HEK293T (cell line): ENCODE measurements at regions not wholly inside any gene's neighbourhood (a gene's known extent, or its start where the extent isn't known, plus 50 kb on each side); places are given as distances from the start of the nearest gene placed in this dataset.

Experiments used
- CTCF ChIA-PET: fragments of 350-600 bp; formaldehyde crosslinking; extraction: SDS; loops from one replicate; lab custom pipeline; 2021; ENCODE audit warnings: antibody characterized with exemption, inconsistent platforms; lab: Yijun Ruan, JAX
- POLR2A ChIA-PET: fragments of 350-600 bp; formaldehyde crosslinking; extraction: SDS; loops from one replicate; lab custom pipeline; 2020; ENCODE audit warnings: antibody characterized with exemption, inconsistent platforms; lab: Yijun Ruan, JAX
- DNase-seq: peaks from one replicate; pipeline ENCODE4 v3.0.0; 2012; ENCODE audit warnings: mixed read lengths; ENCODE audit errors: extremely low spot score
- ARNT ChIP-seq: fragments of 450-650 bp; IDR thresholded peaks from 2 replicates; pipeline ENCODE4 v1.6.1; 2017; ENCODE audit warnings: mild to moderate bottlenecking
- BHLHE40 ChIP-seq: fragments of 450-650 bp; IDR thresholded peaks from 2 replicates; pipeline ENCODE4 v1.6.1; 2016; ENCODE audit warnings: mild to moderate bottlenecking, moderate library complexity, borderline replicate concordance
- CTBP1 ChIP-seq: fragments of 450-650 bp; IDR thresholded peaks from 2 replicates; pipeline ENCODE4 v1.6.1; 2016; ENCODE audit warnings: borderline replicate concordance
- ELF4 ChIP-seq: fragments of 450-650 bp; IDR thresholded peaks from 2 replicates; pipeline ENCODE4 v1.6.1; 2017; ENCODE audit warnings: antibody characterized with exemption
- FOXA1 ChIP-seq: fragments of 450-650 bp; IDR thresholded peaks from 2 replicates; pipeline ENCODE4 v1.6.1; 2016; ENCODE audit warnings: mild to moderate bottlenecking
- FOXK2 ChIP-seq: fragments of 450-650 bp; IDR thresholded peaks from 2 replicates; pipeline ENCODE4 v1.6.1; 2016; ENCODE audit warnings: mild to moderate bottlenecking
- FOXM1 ChIP-seq: fragments of 450-650 bp; IDR thresholded peaks from 2 replicates; pipeline ENCODE4 v1.6.1; 2017; ENCODE audit warnings: mild to moderate bottlenecking, borderline replicate concordance
- HDGF ChIP-seq: fragments of 450-650 bp; IDR thresholded peaks from 2 replicates; pipeline ENCODE4 v1.6.1; 2017; ENCODE audit warnings: antibody characterized with exemption, borderline replicate concordance
- L3MBTL2 ChIP-seq: fragments of 450-650 bp; conservative IDR thresholded peaks from 2 replicates; pipeline ENCODE4 v1.6.1; 2016; ENCODE audit warnings: mild to moderate bottlenecking
- LEF1 ChIP-seq: fragments of 450-650 bp; IDR thresholded peaks from 2 replicates; pipeline ENCODE4 v1.6.1; 2017; ENCODE audit warnings: mild to moderate bottlenecking, borderline replicate concordance
- NFRKB ChIP-seq: fragments of 450-650 bp; IDR thresholded peaks from 2 replicates; pipeline ENCODE4 v1.6.1; 2016; ENCODE audit warnings: mild to moderate bottlenecking, moderate library complexity
- PKNOX1 ChIP-seq: fragments of 450-650 bp; IDR thresholded peaks from 2 replicates; pipeline ENCODE4 v1.6.1; 2016
- SP1 ChIP-seq: fragments of 450-650 bp; IDR thresholded peaks from 2 replicates; pipeline ENCODE4 v1.6.1; 2017
- SUZ12 ChIP-seq: fragments of 450-650 bp; IDR thresholded peaks from 2 replicates; pipeline ENCODE4 v1.6.1; 2016; ENCODE audit warnings: mild to moderate bottlenecking
- TARDBP ChIP-seq: fragments of 450-650 bp; IDR thresholded peaks from 2 replicates; pipeline ENCODE4 v1.6.1; 2016
- ZNF384 ChIP-seq: fragments of 450-650 bp; IDR thresholded peaks from 2 replicates; pipeline ENCODE4 v1.6.1; 2016

GRCh38 chr10:36349445-36350078 lies 707.5 kb upstream of the FZD8 start:
- ChIA-PET POLR2A (no interaction called here), CTCF (interaction anchor here (0.6 to 1.0 kb wide), 2 partner anchors 12 to 26 kb away, joined by 3 read pairs; no protein-coding TSS in a partner anchor)
- DNase-seq: no peak
- TF ChIP-seq FOXA1 (no peak), ZNF384 (no peak), SUZ12 (no peak), CTBP1 (no peak), BHLHE40 (no peak), L3MBTL2 (no peak), NFRKB (no peak), LEF1 (no peak)

DNA sequence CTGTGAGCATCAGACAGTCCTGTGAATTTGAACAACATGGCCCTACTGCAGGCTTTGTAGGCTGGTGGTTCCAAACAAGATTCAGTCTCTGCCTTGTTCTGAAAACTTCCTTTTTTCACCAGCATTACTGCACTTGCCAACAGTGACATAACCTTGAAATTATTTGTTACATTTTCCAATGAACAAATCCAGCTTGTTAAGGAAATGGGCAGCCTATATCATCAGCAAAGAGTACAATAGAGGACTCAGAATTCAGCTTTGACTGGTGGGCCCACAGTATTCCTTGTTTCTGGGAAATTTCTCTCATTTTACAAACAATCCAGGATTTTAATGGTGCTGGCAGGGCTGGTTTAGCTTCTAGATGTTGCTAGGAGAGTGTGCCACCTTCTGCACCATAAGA lies 703.7 kb upstream of the FZD8 start:
- no peak for DNase-seq
- ChIA-PET POLR2A (no interaction called here), CTCF (no interaction called here)

GRCh38 chr10:36345175-36345533 lies 703.1 kb upstream of the FZD8 start:
- ChIA-PET POLR2A (no interaction called here), CTCF (no interaction called here)
- TF ChIP-seq SP1 (no peak), PKNOX1 (no peak), L3MBTL2 (no peak), ZNF384 (no peak), NFRKB (no peak), SUZ12 (no peak), HDGF (no peak), TARDBP (no peak), FOXM1 (no peak), ELF4 (no peak), FOXK2 (no peak), CTBP1 (no peak), FOXA1 (no peak), ARNT (no peak), LEF1 (no peak), BHLHE40 (no peak)
- DNase-seq: no peak

More for the DNA sequence above, 703.7 kb upstream of the FZD8 start:
- no peak for TF ChIP-seq PKNOX1
- no peak for TF ChIP-seq FOXK2
- no peak for TF ChIP-seq BHLHE40
- no peak for TF ChIP-seq SUZ12
- no peak for TF ChIP-seq L3MBTL2
- no peak for TF ChIP-seq SP1
- no peak for TF ChIP-seq FOXM1
- TF ChIP-seq LEF1: no peak
- no peak for TF ChIP-seq CTBP1
- TF ChIP-seq FOXA1: no peak
- TF ChIP-seq TARDBP: no peak

- no peak for TF ChIP-seq BHLHE40
- DNase-seq: no peak
- ChIA-PET CTCF (interaction anchor here (0.7 kb wide), 1 partner anchor 537 kb away, joined by 4 read pairs; no protein-coding TSS in a partner anchor), POLR2A (no interaction called here)
These were observed 702.4 kb upstream of the FZD8 start for GRCh38 chr10:36344240-36345174.

DNA sequence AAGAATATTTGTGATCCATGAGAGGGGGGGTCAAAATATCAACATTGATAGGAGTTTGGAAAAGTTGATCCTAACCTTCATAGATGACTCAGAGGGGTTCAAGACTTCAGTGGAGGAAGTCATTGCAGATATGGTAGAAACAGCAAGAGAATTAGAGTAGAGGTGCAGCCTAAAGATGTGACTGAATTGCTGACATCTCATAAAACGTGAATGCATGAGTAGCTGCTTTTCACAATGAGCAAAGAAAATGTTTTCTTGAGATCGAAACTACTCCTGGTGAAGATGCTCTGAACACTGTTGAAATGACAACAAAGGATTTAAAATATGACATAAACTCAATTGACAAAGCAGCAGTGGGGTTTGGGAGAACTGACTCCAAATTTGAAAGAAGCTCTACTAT lies 700.7 kb upstream of the FZD8 start:
- CTCF ChIA-PET: interaction anchor here (0.7 kb wide), 1 partner anchor 708 kb away, joined by 3 read pairs; no protein-coding TSS in a partner anchor
- POLR2A ChIA-PET: interaction anchor here (0.6 kb wide), 1 partner anchor 1780 kb away, joined by 3 read pairs; no protein-coding TSS in a partner anchor

More for the DNA sequence above, 700.7 kb upstream of the FZD8 start:
- no peak for DNase-seq
- TF ChIP-seq L3MBTL2 (no peak), FOXM1 (no peak), ZNF384 (no peak), BHLHE40 (no peak), ARNT (no peak), HDGF (no peak), SUZ12 (no peak), CTBP1 (no peak), PKNOX1 (no peak), NFRKB (no peak), FOXK2 (no peak), LEF1 (no peak), SP1 (no peak), TARDBP (no peak), FOXA1 (no peak)
